Mucosa of descending colon (tissue), 3 donors: ENCODE measurements at regions not wholly inside any gene's neighbourhood (a gene's known extent, or its start where the extent isn't known, plus 50 kb on each side); places are given as distances from the start of the nearest gene placed in this dataset.

ENCODE experiments used
- ATAC-seq: fragments of 200-7000 bp; cut with Tn5 transposase; one replicate; pipeline ENCODE4 v1.9.1; 2020; ENCODE audit warnings: mild to moderate bottlenecking, moderate library complexity
- DNase-seq, 3 donors: peaks; one replicate each; pipeline ENCODE4 v3.0.0-alpha.2; 2020
- H3K36me3 ChIP-seq: fragments of 200-600 bp; one replicate; pipeline ENCODE4 v1.8.0; 2021; ENCODE audit warnings: low read depth, mild to moderate bottlenecking
- H3K4me1 ChIP-seq: fragments of 200-600 bp; one replicate; pipeline ENCODE4 v1.8.0; 2021; ENCODE audit warnings: low read depth, mild to moderate bottlenecking
- H3K4me3 ChIP-seq: fragments of 200-600 bp; one replicate; pipeline ENCODE4 v1.8.0; 2021; ENCODE audit warnings: mild to moderate bottlenecking
- H3K9me3 ChIP-seq: fragments of 200-600 bp; one replicate; pipeline ENCODE4 v1.8.0; 2021; ENCODE audit warnings: mild to moderate bottlenecking
- intact Hi-C, 2 donors: fragments of 100-400 bp; cut with DNase I in 1 of 2; cut with micrococcal nuclease in 1 of 2; formaldehyde crosslinking; loops; one replicate each; pipeline versions ENCODE4 v1.11.0 to v1.11.1; 2022; cut with DNase I, micrococcal nuclease
- TF ChIP-seq, protein P1 (sequence below): fragments of 200-600 bp; IDR thresholded peaks from one replicate; pipeline ENCODE4 v1.8.0; 2022; ENCODE audit warnings: antibody characterized with exemption, mild to moderate bottlenecking
- donor health status: DM: no; HTN: no; CAD: no; lungs with moderate emphysema.
- donor health status: DM: no; HTN: no; CAD: no.
- donor health status: DM: no; HTN: yes; CAD: no.

- TF ChIP-seq, protein P1, sequence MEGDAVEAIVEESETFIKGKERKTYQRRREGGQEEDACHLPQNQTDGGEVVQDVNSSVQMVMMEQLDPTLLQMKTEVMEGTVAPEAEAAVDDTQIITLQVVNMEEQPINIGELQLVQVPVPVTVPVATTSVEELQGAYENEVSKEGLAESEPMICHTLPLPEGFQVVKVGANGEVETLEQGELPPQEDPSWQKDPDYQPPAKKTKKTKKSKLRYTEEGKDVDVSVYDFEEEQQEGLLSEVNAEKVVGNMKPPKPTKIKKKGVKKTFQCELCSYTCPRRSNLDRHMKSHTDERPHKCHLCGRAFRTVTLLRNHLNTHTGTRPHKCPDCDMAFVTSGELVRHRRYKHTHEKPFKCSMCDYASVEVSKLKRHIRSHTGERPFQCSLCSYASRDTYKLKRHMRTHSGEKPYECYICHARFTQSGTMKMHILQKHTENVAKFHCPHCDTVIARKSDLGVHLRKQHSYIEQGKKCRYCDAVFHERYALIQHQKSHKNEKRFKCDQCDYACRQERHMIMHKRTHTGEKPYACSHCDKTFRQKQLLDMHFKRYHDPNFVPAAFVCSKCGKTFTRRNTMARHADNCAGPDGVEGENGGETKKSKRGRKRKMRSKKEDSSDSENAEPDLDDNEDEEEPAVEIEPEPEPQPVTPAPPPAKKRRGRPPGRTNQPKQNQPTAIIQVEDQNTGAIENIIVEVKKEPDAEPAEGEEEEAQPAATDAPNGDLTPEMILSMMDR = no peak
- no peaks in the 10 kb centered on the region for H3K9me3 ChIP-seq
- ATAC-seq = no peak
- no peak for DNase-seq
- no peaks in the 10 kb centered on the region for H3K4me1 ChIP-seq
- H3K4me3 ChIP-seq = no peak overlapping the region
- intact Hi-C loops = no loop called here
- no peaks in the 10 kb centered on the region for H3K36me3 ChIP-seq
Measured at GRCh38 chr6:33925936-33926335, 122.1 kb upstream of the MLN start.

DNA sequence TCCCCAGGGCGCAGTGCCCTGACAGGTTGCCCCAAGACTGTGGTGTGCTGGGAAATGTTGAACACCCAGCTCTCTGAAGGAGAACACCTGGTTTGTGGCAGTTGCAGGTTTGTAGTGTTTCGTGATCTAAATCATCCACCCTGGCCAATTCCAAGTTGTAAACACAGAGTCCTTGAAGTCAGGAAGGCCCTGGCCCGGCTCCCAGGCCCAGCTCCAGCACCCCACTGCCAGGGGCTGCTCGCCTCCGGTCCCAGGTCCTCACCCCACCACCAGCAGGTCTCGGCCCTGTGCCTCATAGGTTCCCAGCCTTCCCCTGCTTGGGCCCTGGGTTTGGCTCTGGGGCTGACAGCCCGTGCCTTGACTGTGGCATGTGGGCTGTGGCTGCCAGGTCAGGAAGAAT lies 121.4 kb upstream of the MLN start:
- ATAC-seq (no peak), DNase-seq (no peak)
- intact Hi-C loops = no loop called here
- Histone ChIP-seq H3K9me3 (no peaks in the 10 kb centered on the region), H3K4me1 (no peaks in the 10 kb centered on the region), H3K4me3 (no peak overlapping the region), H3K36me3 (no peaks in the 10 kb centered on the region)
- TF ChIP-seq, protein P1 = no peak

GRCh38 chr6:33924681-33925080 lies 120.9 kb upstream of the MLN start:
- Histone ChIP-seq H3K36me3 (no peaks in the 10 kb centered on the region), H3K4me1 (no peaks in the 10 kb centered on the region), H3K9me3 (no peaks in the 10 kb centered on the region), H3K4me3 (no peak overlapping the region)
- ATAC-seq = no peak
- no peak for DNase-seq
- TF ChIP-seq, protein P1 = no peak
- intact Hi-C loops = no loop called here

- ATAC-seq (peak; percentile 13), DNase-seq (no peak)
- Histone ChIP-seq H3K9me3 (no peaks in the 10 kb centered on the region), H3K4me1 (no peaks in the 10 kb centered on the region), H3K36me3 (no peaks in the 10 kb centered on the region), H3K4me3 (no peak overlapping the region)
- TF ChIP-seq, protein P1 = no peak
- intact Hi-C loops = no loop called here
Measured at GRCh38 chr6:33923857-33924514, 120.2 kb upstream of the MLN start.

- DNase-seq = no peak
- Histone ChIP-seq H3K9me3 (no peaks in the 10 kb centered on the region), H3K4me1 (no peaks in the 10 kb centered on the region), H3K4me3 (no peak overlapping the region), H3K36me3 (no peaks in the 10 kb centered on the region)
- TF ChIP-seq, protein P1 = no peak
- ATAC-seq = no peak
- intact Hi-C loops = no loop called here
Measured at GRCh38 chr6:33921745-33922144, 117.9 kb upstream of the MLN start.
